ENCODE measurements at regions not wholly inside any gene's neighbourhood (a gene's known extent, or its start where the extent isn't known, plus 50 kb on each side); places are given as distances from the start of the nearest gene placed in this dataset.

GRCh38 chr9:107768224-107768623 lies 278.7 kb upstream of the KLF4 start:
- Histone ChIP-seq H3K4me3 (replicated peaks in 1 of 3; ENCODE audit: insufficient read depth in 1 of 3, low read depth in 1 of 3, low read length in 3 of 3) (no peak overlapping the region), H3K27me3 (ENCODE audit: control insufficient read depth in 2 of 2, insufficient read depth in 2 of 2, low read length in 2 of 2) (no peaks in the 10 kb centered on the region), H3K9me3 (replicated peaks; ENCODE audit: control insufficient read depth, insufficient read depth, low read length) (no peaks in the 10 kb centered on the region), H2AFZ (ENCODE audit: low read depth, low read length) (peak overlapping the region; percentile 73), H3K4me1 (ENCODE audit: control insufficient read depth, extremely low read depth, insufficient read depth, low read length) (peaks cover 6% of the 10 kb centered on the region), H3K4me2 (ENCODE audit: insufficient read depth, low read length) (no peak overlapping the region), H3K27ac (ENCODE audit: insufficient read depth, low read depth, low read length) (no peak overlapping the region), H3K36me3 (ENCODE audit: control insufficient read depth in 2 of 2, extremely low read depth in 1 of 2, insufficient read depth in 2 of 2, low read length in 2 of 2) (no peaks in the 10 kb centered on the region), H3K9ac (replicated peaks; ENCODE audit: extremely low read depth, insufficient read depth, low read length) (no peak overlapping the region), H3K79me2 (ENCODE audit: control insufficient read depth, insufficient read depth, low read length) (no peaks in the 10 kb centered on the region), H4K20me1 (replicated peaks; ENCODE audit: control insufficient read depth, extremely low read depth, insufficient read depth, low read length) (no peaks in the 10 kb centered on the region), H3K9me1 (replicated peaks; ENCODE audit: control insufficient read depth, extremely low read depth, insufficient read depth, low read length) (no peaks in the 10 kb centered on the region)
- intact Hi-C loops (cut with micrococcal nuclease) = loop anchor here (1.0 kb wide), 1 partner anchor 13 kb away; no protein-coding TSS in a partner anchor
- DNase-seq (ENCODE audit: low read depth, low spot score) = peak; percentile 59
- dilution Hi-C loops (cut with MboI; ENCODE audit: extremely low pct_ligation_motif_present, low sequenced_read_pairs) = no loop called here
- FAIRE-seq = peak; percentile 67
- TF ChIP-seq EZH2 (IDR thresholded peaks at IDR 0.05; ENCODE audit: borderline replicate concordance, low read depth, low read length, severe bottlenecking) (no peak), POLR2AphosphoS5 (IDR thresholded peaks at IDR 0.05; ENCODE audit: insufficient read depth, low read depth, low read length) (no peak), CTCF (IDR thresholded peaks at IDR 0.05; ENCODE audit: extremely low read depth in 1 of 2, insufficient read depth in 1 of 2, low read depth in 1 of 2, low read length in 2 of 2) (no peak), GATA2 (IDR thresholded peaks at IDR 0.05; ENCODE audit: insufficient read depth, insufficient read length, low read depth, low read length) (no peak), MAX (IDR thresholded peaks at IDR 0.05; ENCODE audit: insufficient read depth, insufficient read length) (no peak), MYC (IDR thresholded peaks at IDR 0.05; ENCODE audit: low read depth, low read length) (no peak), POLR2A (IDR thresholded peaks at IDR 0.05; ENCODE audit: low read depth, low read length) (no peak), JUN (IDR thresholded peaks at IDR 0.05; ENCODE audit: borderline replicate concordance, insufficient read depth, insufficient read length, low read depth) (no peak), FOS (IDR thresholded peaks at IDR 0.05; ENCODE audit: borderline replicate concordance, insufficient read depth, low read length) (no peak)
- ChIA-PET POLR2A (no interaction called here), CTCF (no interaction called here)
- no TSS peak for BruUV-seq (replicated peaks)

All from endothelial cell of umbilical vein (primary cell).